ENCODE measurements at regions not wholly inside any gene's neighbourhood (a gene's known extent, or its start where the extent isn't known, plus 50 kb on each side); places are given as distances from the start of the nearest gene placed in this dataset.
A peak's percentile ranks its signal among the peaks of the same experiment; 100 is the strongest.

DNA sequence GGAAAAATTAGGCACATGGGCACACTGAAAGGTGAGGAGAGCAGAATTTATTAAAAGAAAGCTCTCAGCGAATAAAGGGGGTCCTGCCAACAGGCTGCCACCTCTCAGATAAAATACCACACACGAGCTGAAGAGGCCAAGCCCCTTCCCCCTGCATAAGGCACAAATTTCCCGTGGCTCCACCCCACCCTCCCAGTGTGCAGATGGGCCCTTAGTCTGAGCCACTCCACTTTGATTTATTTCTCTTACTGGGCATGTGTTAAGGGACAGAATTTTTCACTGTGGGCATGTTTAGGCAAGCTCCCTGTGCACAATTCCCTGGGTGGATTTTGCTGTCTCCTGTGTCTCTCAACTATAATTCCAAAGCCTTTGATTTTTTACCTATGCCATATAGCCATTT lies 409.8 kb downstream of the TBL1XR1 start (continued):
- TF ChIP-seq, protein P1, sequence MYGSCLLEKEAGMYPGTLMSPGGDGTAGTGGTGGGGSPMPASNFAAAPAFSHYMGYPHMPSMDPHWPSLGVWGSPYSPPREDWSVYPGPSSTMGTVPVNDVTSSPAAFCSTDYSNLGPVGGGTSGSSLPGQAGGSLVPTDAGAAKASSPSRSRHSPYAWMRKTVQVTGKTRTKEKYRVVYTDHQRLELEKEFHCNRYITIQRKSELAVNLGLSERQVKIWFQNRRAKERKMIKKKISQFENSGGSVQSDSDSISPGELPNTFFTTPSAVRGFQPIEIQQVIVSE (CRISPR knock-in tag; IDR thresholded peaks at IDR 0.05; ENCODE audit: borderline replicate concordance): no peak
- no peak for TF ChIP-seq CTCF (IDR thresholded peaks at IDR 0.05)

DNA sequence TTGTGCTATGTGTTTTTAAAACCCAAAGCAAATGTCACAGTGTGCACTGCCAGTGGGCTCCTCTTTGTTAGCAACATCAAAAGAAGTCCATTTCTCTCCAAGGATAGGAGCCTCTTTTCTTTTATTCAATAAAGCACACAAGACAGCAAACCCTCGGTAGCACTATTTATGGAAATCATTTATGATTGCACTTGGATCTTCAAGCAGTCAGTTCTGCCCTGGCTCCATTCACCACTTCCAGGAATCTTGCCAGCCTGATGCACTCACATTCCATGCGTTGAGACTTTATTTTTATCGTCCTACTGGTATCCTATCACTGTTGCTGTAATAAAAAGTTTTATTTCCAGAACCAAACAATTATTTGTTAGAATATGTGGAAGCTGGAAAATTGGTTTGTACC lies 412.1 kb downstream of the TBL1XR1 start:
- POLR2A ChIA-PET: no interaction called here
- DNase-seq (ENCODE audit: low spot score): no peak
- Mint-ChIP-seq H3K4me1 (peaks cover 30% of the 10 kb centered on the region), H3K9me3 (no peaks in the 10 kb centered on the region), H3K27ac (no peak overlapping the region), H3K36me3 (no peaks in the 10 kb centered on the region), H3K27me3 (ENCODE audit: low read depth) (no peaks in the 10 kb centered on the region), H3K4me3 (no peak overlapping the region)
- CTCF ChIA-PET: no interaction called here
- TF ChIP-seq OVOL2 (CRISPR knock-in tag; IDR thresholded peaks at IDR 0.05; ENCODE audit: borderline replicate concordance) (no peak), ZNF396 (CRISPR knock-in tag; IDR thresholded peaks at IDR 0.05; ENCODE audit: borderline replicate concordance) (no peak), TCF7 (CRISPR knock-in tag; IDR thresholded peaks at IDR 0.05; ENCODE audit: low read depth) (no peak), NR3C1 (CRISPR knock-in tag; conservative IDR thresholded peaks at IDR 0.05; ENCODE audit: low read depth) (no peak), TEAD1 (CRISPR knock-in tag; IDR thresholded peaks at IDR 0.05) (no peak), IRF2 (CRISPR knock-in tag; IDR thresholded peaks at IDR 0.05; ENCODE audit: borderline replicate concordance, low read depth) (no peak), JUN (CRISPR knock-in tag; IDR thresholded peaks at IDR 0.05) (no peak), GTF2I (CRISPR knock-in tag; conservative IDR thresholded peaks at IDR 0.05) (no peak)
- TF ChIP-seq, protein P1 (CRISPR knock-in tag; IDR thresholded peaks at IDR 0.05; ENCODE audit: borderline replicate concordance): no peak
- TF ChIP-seq, protein P2, sequence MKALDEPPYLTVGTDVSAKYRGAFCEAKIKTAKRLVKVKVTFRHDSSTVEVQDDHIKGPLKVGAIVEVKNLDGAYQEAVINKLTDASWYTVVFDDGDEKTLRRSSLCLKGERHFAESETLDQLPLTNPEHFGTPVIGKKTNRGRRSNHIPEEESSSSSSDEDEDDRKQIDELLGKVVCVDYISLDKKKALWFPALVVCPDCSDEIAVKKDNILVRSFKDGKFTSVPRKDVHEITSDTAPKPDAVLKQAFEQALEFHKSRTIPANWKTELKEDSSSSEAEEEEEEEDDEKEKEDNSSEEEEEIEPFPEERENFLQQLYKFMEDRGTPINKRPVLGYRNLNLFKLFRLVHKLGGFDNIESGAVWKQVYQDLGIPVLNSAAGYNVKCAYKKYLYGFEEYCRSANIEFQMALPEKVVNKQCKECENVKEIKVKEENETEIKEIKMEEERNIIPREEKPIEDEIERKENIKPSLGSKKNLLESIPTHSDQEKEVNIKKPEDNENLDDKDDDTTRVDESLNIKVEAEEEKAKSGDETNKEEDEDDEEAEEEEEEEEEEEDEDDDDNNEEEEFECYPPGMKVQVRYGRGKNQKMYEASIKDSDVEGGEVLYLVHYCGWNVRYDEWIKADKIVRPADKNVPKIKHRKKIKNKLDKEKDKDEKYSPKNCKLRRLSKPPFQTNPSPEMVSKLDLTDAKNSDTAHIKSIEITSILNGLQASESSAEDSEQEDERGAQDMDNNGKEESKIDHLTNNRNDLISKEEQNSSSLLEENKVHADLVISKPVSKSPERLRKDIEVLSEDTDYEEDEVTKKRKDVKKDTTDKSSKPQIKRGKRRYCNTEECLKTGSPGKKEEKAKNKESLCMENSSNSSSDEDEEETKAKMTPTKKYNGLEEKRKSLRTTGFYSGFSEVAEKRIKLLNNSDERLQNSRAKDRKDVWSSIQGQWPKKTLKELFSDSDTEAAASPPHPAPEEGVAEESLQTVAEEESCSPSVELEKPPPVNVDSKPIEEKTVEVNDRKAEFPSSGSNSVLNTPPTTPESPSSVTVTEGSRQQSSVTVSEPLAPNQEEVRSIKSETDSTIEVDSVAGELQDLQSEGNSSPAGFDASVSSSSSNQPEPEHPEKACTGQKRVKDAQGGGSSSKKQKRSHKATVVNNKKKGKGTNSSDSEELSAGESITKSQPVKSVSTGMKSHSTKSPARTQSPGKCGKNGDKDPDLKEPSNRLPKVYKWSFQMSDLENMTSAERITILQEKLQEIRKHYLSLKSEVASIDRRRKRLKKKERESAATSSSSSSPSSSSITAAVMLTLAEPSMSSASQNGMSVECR (CRISPR knock-in tag; IDR thresholded peaks at IDR 0.05; ENCODE audit: borderline replicate concordance): no peak
- no peak for ATAC-seq

- ATAC-seq (no peak; the same call in 1 of the 2 replicates), DNase-seq (ENCODE audit: low spot score) (no peak)
- no peak for TF ChIP-seq ZSCAN18 (CRISPR knock-in tag; IDR thresholded peaks at IDR 0.05)
- TF ChIP-seq, protein P3, sequence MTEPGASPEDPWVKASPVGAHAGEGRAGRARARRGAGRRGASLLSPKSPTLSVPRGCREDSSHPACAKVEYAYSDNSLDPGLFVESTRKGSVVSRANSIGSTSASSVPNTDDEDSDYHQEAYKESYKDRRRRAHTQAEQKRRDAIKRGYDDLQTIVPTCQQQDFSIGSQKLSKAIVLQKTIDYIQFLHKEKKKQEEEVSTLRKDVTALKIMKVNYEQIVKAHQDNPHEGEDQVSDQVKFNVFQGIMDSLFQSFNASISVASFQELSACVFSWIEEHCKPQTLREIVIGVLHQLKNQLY (CRISPR knock-in tag; IDR thresholded peaks at IDR 0.05): no peak
- TF ChIP-seq, protein P4, sequence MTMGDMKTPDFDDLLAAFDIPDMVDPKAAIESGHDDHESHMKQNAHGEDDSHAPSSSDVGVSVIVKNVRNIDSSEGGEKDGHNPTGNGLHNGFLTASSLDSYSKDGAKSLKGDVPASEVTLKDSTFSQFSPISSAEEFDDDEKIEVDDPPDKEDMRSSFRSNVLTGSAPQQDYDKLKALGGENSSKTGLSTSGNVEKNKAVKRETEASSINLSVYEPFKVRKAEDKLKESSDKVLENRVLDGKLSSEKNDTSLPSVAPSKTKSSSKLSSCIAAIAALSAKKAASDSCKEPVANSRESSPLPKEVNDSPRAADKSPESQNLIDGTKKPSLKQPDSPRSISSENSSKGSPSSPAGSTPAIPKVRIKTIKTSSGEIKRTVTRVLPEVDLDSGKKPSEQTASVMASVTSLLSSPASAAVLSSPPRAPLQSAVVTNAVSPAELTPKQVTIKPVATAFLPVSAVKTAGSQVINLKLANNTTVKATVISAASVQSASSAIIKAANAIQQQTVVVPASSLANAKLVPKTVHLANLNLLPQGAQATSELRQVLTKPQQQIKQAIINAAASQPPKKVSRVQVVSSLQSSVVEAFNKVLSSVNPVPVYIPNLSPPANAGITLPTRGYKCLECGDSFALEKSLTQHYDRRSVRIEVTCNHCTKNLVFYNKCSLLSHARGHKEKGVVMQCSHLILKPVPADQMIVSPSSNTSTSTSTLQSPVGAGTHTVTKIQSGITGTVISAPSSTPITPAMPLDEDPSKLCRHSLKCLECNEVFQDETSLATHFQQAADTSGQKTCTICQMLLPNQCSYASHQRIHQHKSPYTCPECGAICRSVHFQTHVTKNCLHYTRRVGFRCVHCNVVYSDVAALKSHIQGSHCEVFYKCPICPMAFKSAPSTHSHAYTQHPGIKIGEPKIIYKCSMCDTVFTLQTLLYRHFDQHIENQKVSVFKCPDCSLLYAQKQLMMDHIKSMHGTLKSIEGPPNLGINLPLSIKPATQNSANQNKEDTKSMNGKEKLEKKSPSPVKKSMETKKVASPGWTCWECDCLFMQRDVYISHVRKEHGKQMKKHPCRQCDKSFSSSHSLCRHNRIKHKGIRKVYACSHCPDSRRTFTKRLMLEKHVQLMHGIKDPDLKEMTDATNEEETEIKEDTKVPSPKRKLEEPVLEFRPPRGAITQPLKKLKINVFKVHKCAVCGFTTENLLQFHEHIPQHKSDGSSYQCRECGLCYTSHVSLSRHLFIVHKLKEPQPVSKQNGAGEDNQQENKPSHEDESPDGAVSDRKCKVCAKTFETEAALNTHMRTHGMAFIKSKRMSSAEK (CRISPR knock-in tag; IDR thresholded peaks at IDR 0.05; ENCODE audit: borderline replicate concordance): no peak
- TF ChIP-seq ZNF396 (CRISPR knock-in tag; IDR thresholded peaks at IDR 0.05; ENCODE audit: borderline replicate concordance): no peak
- TF ChIP-seq ATF6 (CRISPR knock-in tag; IDR thresholded peaks at IDR 0.05): no peak
- TF ChIP-seq ATF1 (CRISPR knock-in tag; IDR thresholded peaks at IDR 0.05): no peak
- no peak for TF ChIP-seq JUN (CRISPR knock-in tag; IDR thresholded peaks at IDR 0.05)
- H3K4me3 Mint-ChIP-seq: no peak overlapping the region
- no peaks in the 10 kb centered on the region for H3K36me3 Mint-ChIP-seq
- POLR2A ChIA-PET: no interaction called here
- CTCF ChIA-PET: no interaction called here
- H3K27ac Mint-ChIP-seq: 0 out of 2 replicates have a peak overlapping the region, but pooled peaks have one; percentile 16
- no peaks in the 10 kb centered on the region for H3K9me3 Mint-ChIP-seq
- no peaks in the 10 kb centered on the region for H3K27me3 Mint-ChIP-seq (ENCODE audit: low read depth)
- H3K4me1 Mint-ChIP-seq: peaks cover 16% of the 10 kb centered on the region
These were observed 416.5 kb downstream of the TBL1XR1 start for GRCh38 chr3:176780766-176781165.

Data from WTC11 (cell line).